ENCODE measurements at regions not wholly inside any gene's neighbourhood (a gene's known extent, or its start where the extent isn't known, plus 50 kb on each side); places are given as distances from the start of the nearest gene placed in this dataset.

GRCh38 chr17:21613071-21613429 lies 79.3 kb upstream of the KCNJ18 start:
- no peak for TF ChIP-seq POLR2A (IDR thresholded peaks at IDR 0.05)
- TF ChIP-seq CTCF (IDR thresholded peaks at IDR 0.05): no peak

Data from breast epithelium (tissue), 3 donors.